Chondrocyte (in vitro differentiated cells): ENCODE measurements at regions not wholly inside any gene's neighbourhood (a gene's known extent, or its start where the extent isn't known, plus 50 kb on each side); places are given as distances from the start of the nearest gene placed in this dataset.

ENCODE experiments used
- DNase-seq: peaks from one replicate; pipeline ENCODE4 v3.0.0; 2021; ENCODE audit warnings: mixed read lengths, low spot score
- H3K27ac Mint-ChIP-seq: one replicate; pipeline ENCODE4 v1.8.0; 2021; ENCODE audit warnings: mild to moderate bottlenecking, moderate library complexity, mixed read lengths; ENCODE audit not compliant: unreplicated experiment
- H3K27me3 Mint-ChIP-seq: 2 replicates; pipeline ENCODE4 v1.8.0; 2021; ENCODE audit warnings: low read depth, mixed read lengths
- H3K36me3 Mint-ChIP-seq: 2 replicates; pipeline ENCODE4 v1.8.0; 2021; ENCODE audit warnings: low read depth, mixed read lengths
- H3K4me1 Mint-ChIP-seq: 2 replicates; pipeline ENCODE4 v1.8.0; 2021; ENCODE audit warnings: low read depth, mild to moderate bottlenecking, mixed read lengths
- H3K4me3 Mint-ChIP-seq: one replicate; pipeline ENCODE4 v1.8.0; 2021; ENCODE audit warnings: mild to moderate bottlenecking, moderate library complexity, mixed read lengths; ENCODE audit not compliant: unreplicated experiment
- H3K9me3 Mint-ChIP-seq: 2 replicates; pipeline ENCODE4 v1.8.0; 2021; ENCODE audit warnings: low read depth, mixed read lengths
- CTCF ChIP-seq: fragments of 200-600 bp; sonication (generic); IDR thresholded peaks from 2 replicates; pipeline ENCODE4 v1.5.0; 2021; ENCODE audit warnings: antibody characterized with exemption, mild to moderate bottlenecking, moderate library complexity

- Mint-ChIP-seq H3K9me3 (peaks cover 2% of the 10 kb centered on the region), H3K4me3 (no peak overlapping the region), H3K27ac (no peak overlapping the region), H3K4me1 (no peaks in the 10 kb centered on the region), H3K27me3 (no peaks in the 10 kb centered on the region), H3K36me3 (no peaks in the 10 kb centered on the region)
- no peak for TF ChIP-seq CTCF
- no peak for DNase-seq
Observed at GRCh38 chr2:76332871-76333270, 622.2 kb upstream of the GCFC2 start.

- Mint-ChIP-seq H3K27me3 (peaks cover 4% of the 10 kb centered on the region), H3K27ac (no peak overlapping the region), H3K9me3 (peaks cover 2% of the 10 kb centered on the region), H3K4me1 (no peaks in the 10 kb centered on the region), H3K4me3 (no peak overlapping the region), H3K36me3 (no peaks in the 10 kb centered on the region)
- DNase-seq = no peak
- no peak for TF ChIP-seq CTCF
Observed at GRCh38 chr2:76330865-76331264, 620.1 kb upstream of the GCFC2 start.

GRCh38 chr2:76326636-76327035 lies 615.9 kb upstream of the GCFC2 start:
- no peak overlapping the region for H3K4me3 Mint-ChIP-seq
- H3K36me3 Mint-ChIP-seq = no peaks in the 10 kb centered on the region
- peaks cover 4% of the 10 kb centered on the region for H3K27me3 Mint-ChIP-seq
- no peaks in the 10 kb centered on the region for H3K4me1 Mint-ChIP-seq
- H3K9me3 Mint-ChIP-seq = no peaks in the 10 kb centered on the region
- no peak for TF ChIP-seq CTCF
- no peak overlapping the region for H3K27ac Mint-ChIP-seq
- no peak for DNase-seq

- H3K4me1 Mint-ChIP-seq = no peaks in the 10 kb centered on the region
- DNase-seq = no peak
- H3K4me3 Mint-ChIP-seq = no peak overlapping the region
- no peaks in the 10 kb centered on the region for H3K36me3 Mint-ChIP-seq
- no peak overlapping the region for H3K27ac Mint-ChIP-seq
- peaks cover 4% of the 10 kb centered on the region for H3K27me3 Mint-ChIP-seq
- no peaks in the 10 kb centered on the region for H3K9me3 Mint-ChIP-seq
- no peak for TF ChIP-seq CTCF
Observed at GRCh38 chr2:76323381-76323780, 612.7 kb upstream of the GCFC2 start.

GRCh38 chr2:76320716-76321115 lies 610.0 kb upstream of the GCFC2 start:
- Mint-ChIP-seq H3K4me3 (no peak overlapping the region), H3K9me3 (no peaks in the 10 kb centered on the region), H3K4me1 (no peaks in the 10 kb centered on the region)

More at GRCh38 chr2:76320716-76321115, 610.0 kb upstream of the GCFC2 start:
- no peaks in the 10 kb centered on the region for H3K36me3 Mint-ChIP-seq
- H3K27ac Mint-ChIP-seq = no peak overlapping the region
- no peak for DNase-seq
- no peak for TF ChIP-seq CTCF
- H3K27me3 Mint-ChIP-seq = no peaks in the 10 kb centered on the region
